ENCODE measurements at regions not wholly inside any gene's neighbourhood (a gene's known extent, or its start where the extent isn't known, plus 50 kb on each side); places are given as distances from the start of the nearest gene placed in this dataset.
A peak's percentile ranks its signal among the peaks of the same experiment; 100 is the strongest.
"Not testable (repeated sequence)": the region's sequence is repeated elsewhere in the genome, so short reads cannot be mapped to it uniquely, and the experiment has no call there.

DNA sequence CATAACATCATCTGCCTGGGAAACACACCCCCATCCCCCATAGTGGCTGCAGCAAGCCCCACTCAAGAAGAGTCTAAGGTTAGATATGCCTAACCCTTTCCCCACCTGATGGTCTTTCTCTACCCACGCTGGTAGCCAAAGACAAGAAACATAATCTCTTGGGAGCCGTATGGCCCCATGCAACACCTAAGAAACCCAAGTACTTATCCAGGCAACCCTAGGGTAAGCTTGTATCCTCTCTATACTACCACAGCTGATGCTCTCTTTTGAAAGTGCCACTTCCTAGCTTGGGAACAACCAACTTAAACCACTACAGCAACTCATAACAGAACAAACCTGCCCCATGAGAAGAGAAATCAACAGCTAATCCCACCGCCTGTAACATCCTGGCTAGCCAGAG, 161.1 kb downstream of the MSN start:
- Histone ChIP-seq H3K36me3 (no peaks in the 10 kb centered on the region), H3K4me1 (no peaks in the 10 kb centered on the region), H3K27ac (replicated peaks) (no peak overlapping the region), H3K9me3 (replicated peaks) (no peaks in the 10 kb centered on the region), H3K4me3 (no peak overlapping the region), H3K27me3 (ENCODE audit: low read depth) (no peaks in the 10 kb centered on the region)
- no peak for DNase-seq
- intact Hi-C loops (cut with micrococcal nuclease), result no loop called here
- TF ChIP-seq, protein P1, sequence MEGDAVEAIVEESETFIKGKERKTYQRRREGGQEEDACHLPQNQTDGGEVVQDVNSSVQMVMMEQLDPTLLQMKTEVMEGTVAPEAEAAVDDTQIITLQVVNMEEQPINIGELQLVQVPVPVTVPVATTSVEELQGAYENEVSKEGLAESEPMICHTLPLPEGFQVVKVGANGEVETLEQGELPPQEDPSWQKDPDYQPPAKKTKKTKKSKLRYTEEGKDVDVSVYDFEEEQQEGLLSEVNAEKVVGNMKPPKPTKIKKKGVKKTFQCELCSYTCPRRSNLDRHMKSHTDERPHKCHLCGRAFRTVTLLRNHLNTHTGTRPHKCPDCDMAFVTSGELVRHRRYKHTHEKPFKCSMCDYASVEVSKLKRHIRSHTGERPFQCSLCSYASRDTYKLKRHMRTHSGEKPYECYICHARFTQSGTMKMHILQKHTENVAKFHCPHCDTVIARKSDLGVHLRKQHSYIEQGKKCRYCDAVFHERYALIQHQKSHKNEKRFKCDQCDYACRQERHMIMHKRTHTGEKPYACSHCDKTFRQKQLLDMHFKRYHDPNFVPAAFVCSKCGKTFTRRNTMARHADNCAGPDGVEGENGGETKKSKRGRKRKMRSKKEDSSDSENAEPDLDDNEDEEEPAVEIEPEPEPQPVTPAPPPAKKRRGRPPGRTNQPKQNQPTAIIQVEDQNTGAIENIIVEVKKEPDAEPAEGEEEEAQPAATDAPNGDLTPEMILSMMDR (IDR thresholded peaks at IDR 0.05; ENCODE audit: borderline replicate concordance), result no peak

- H3K27me3 ChIP-seq (ENCODE audit: low read depth); H3K4me3 ChIP-seq; H3K9me3 ChIP-seq (replicated peaks); H3K36me3 ChIP-seq; DNase-seq; H3K27ac ChIP-seq (replicated peaks); H3K4me1 ChIP-seq; intact Hi-C loops (cut with micrococcal nuclease): not testable (repeated sequence)
Observed at GRCh38 chrX:65825226-65825625, 157.8 kb downstream of the MSN start.

- Histone ChIP-seq H3K9me3 (replicated peaks) (no peaks in the 10 kb centered on the region), H3K36me3 (no peaks in the 10 kb centered on the region), H3K4me1 (no peaks in the 10 kb centered on the region), H3K27me3 (ENCODE audit: low read depth) (no peaks in the 10 kb centered on the region), H3K27ac (replicated peaks) (no peak overlapping the region), H3K4me3 (peak overlapping the region; percentile 61)
- TF ChIP-seq, protein P1 (IDR thresholded peaks at IDR 0.05; ENCODE audit: borderline replicate concordance), result no peak
- intact Hi-C loops (cut with micrococcal nuclease), result no loop called here
- peak; percentile 18 for DNase-seq
Observed at GRCh38 chrX:65821721-65822496, 154.5 kb downstream of the MSN start.

GRCh38 chrX:65819983-65820382, 152.5 kb downstream of the MSN start:
- H3K36me3 ChIP-seq; DNase-seq; H3K27ac ChIP-seq (replicated peaks); intact Hi-C loops (cut with micrococcal nuclease); H3K27me3 ChIP-seq (ENCODE audit: low read depth); H3K4me3 ChIP-seq; H3K9me3 ChIP-seq (replicated peaks); H3K4me1 ChIP-seq: not testable (repeated sequence)

GRCh38 chrX:65813245-65813644, 145.8 kb downstream of the MSN start:
- no peaks in the 10 kb centered on the region for H3K27me3 ChIP-seq (ENCODE audit: low read depth)
- TF ChIP-seq, protein P1 (IDR thresholded peaks at IDR 0.05; ENCODE audit: borderline replicate concordance), result no peak
- intact Hi-C loops (cut with micrococcal nuclease), result no loop called here

DNA sequence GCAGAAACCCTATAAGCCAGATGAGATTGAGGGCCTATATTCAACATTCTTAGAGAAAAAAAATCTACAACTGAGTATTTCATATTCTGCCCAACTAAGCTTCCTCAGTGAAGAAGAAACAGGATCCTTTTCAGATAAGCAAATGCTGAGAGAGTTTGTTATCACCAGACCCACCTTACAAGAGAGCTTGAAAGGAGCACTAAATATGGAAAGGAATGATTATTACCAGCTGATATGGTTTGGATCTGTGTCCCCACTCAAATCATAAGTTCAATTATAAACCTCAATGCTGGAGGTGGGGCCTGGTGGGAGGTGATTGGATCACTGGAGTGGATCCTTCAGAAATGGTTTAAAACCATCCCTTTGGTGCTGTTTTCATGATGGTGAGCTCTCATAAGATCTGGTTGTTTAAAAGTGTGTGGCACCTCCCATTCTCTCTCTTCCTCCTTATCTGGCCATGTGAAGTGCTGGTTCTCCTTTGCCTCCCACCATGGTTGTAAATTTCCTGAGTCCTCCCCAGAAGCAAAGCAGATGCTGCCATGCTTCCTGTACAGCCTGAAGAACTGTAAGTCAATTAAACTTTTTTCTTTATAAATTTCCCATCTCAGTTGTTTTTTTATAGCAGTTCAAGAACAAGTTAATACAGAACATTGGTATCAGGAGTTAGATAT, 144.2 kb downstream of the MSN start:
- DNase-seq, result no peak
- H3K4me3 ChIP-seq, result no peak overlapping the region
- no peaks in the 10 kb centered on the region for H3K27me3 ChIP-seq (ENCODE audit: low read depth)
- H3K9me3 ChIP-seq (replicated peaks), result peaks cover 5% of the 10 kb centered on the region
- H3K27ac ChIP-seq (replicated peaks), result no peak overlapping the region
- intact Hi-C loops (cut with micrococcal nuclease), result no loop called here
- H3K36me3 ChIP-seq, result no peaks in the 10 kb centered on the region
- TF ChIP-seq, protein P1 (IDR thresholded peaks at IDR 0.05; ENCODE audit: borderline replicate concordance), result no peak
- no peaks in the 10 kb centered on the region for H3K4me1 ChIP-seq

More at GRCh38 chrX:65813245-65813644, 145.8 kb downstream of the MSN start:
- H3K9me3 ChIP-seq (replicated peaks), result peaks cover 5% of the 10 kb centered on the region
- no peak for DNase-seq
- no peaks in the 10 kb centered on the region for H3K4me1 ChIP-seq
- no peaks in the 10 kb centered on the region for H3K36me3 ChIP-seq
- H3K4me3 ChIP-seq, result no peak overlapping the region
- H3K27ac ChIP-seq (replicated peaks), result no peak overlapping the region

Measured in left ventricle myocardium inferior (tissue), 1 donor.